ENCODE measurements at regions not wholly inside any gene's neighbourhood (a gene's known extent, or its start where the extent isn't known, plus 50 kb on each side); places are given as distances from the start of the nearest gene placed in this dataset.

DNA sequence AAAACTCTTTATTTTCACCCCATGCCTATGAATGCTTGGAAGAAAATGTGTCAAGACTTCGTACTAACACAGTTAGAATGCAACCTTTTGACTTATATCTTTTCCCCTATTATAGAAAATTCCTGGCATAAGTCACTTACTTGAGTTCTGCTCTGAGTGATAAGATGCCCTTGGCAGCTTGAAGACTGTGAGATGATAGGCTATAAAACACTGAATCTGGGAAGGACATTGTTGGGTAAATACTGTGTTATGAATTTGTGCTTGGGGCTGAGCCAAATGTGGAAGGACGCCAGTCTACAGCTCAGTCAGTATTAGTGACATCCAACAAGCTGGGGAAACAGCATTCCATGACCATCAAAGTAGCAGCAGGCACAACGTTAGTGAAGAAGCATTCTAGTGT lies 368.0 kb upstream of the SGCG start:
- TF ChIP-seq EZH2 (IDR thresholded peaks at IDR 0.05; ENCODE audit: insufficient read depth, low read length) = no peak
- TF ChIP-seq, protein P1, sequence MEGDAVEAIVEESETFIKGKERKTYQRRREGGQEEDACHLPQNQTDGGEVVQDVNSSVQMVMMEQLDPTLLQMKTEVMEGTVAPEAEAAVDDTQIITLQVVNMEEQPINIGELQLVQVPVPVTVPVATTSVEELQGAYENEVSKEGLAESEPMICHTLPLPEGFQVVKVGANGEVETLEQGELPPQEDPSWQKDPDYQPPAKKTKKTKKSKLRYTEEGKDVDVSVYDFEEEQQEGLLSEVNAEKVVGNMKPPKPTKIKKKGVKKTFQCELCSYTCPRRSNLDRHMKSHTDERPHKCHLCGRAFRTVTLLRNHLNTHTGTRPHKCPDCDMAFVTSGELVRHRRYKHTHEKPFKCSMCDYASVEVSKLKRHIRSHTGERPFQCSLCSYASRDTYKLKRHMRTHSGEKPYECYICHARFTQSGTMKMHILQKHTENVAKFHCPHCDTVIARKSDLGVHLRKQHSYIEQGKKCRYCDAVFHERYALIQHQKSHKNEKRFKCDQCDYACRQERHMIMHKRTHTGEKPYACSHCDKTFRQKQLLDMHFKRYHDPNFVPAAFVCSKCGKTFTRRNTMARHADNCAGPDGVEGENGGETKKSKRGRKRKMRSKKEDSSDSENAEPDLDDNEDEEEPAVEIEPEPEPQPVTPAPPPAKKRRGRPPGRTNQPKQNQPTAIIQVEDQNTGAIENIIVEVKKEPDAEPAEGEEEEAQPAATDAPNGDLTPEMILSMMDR (IDR thresholded peaks at IDR 0.05; ENCODE audit: insufficient read depth, low read depth, low read length) = no peak
